ENCODE measurements at regions not wholly inside any gene's neighbourhood (a gene's known extent, or its start where the extent isn't known, plus 50 kb on each side); places are given as distances from the start of the nearest gene placed in this dataset.

GRCh38 chr1:43052786-43053439, 94.2 kb upstream of the SLC2A1 start:
- TF ChIP-seq CTCF (IDR thresholded peaks at IDR 0.05; ENCODE audit: low read depth, low read length, missing control alignments), result no peak
- no peak for DNase-seq (ENCODE audit: low read depth)
- no peak overlapping the region for H3K4me3 ChIP-seq (ENCODE audit: low read depth, low read length)

- no peak overlapping the region for H3K4me3 ChIP-seq (ENCODE audit: low read depth, low read length)
- TF ChIP-seq CTCF (IDR thresholded peaks at IDR 0.05; ENCODE audit: low read depth, low read length, missing control alignments), result no peak
- no peak for DNase-seq (ENCODE audit: low read depth)
Observed at GRCh38 chr1:43052322-43052721, 93.7 kb upstream of the SLC2A1 start.

GRCh38 chr1:43049481-43049880, 90.8 kb upstream of the SLC2A1 start:
- DNase-seq (ENCODE audit: low read depth), result no peak
- H3K4me3 ChIP-seq (ENCODE audit: low read depth, low read length), result no peak overlapping the region
- no peak for TF ChIP-seq CTCF (IDR thresholded peaks at IDR 0.05; ENCODE audit: low read depth, low read length, missing control alignments)

- DNase-seq (ENCODE audit: low read depth), result no peak
- no peak overlapping the region for H3K4me3 ChIP-seq (ENCODE audit: low read depth, low read length)
Observed at GRCh38 chr1:43048601-43049011, 89.9 kb upstream of the SLC2A1 start.

GRCh38 chr1:43047135-43047534, 88.5 kb upstream of the SLC2A1 start:
- no peak overlapping the region for H3K4me3 ChIP-seq (ENCODE audit: low read depth, low read length)
- no peak for TF ChIP-seq CTCF (IDR thresholded peaks at IDR 0.05; ENCODE audit: low read depth, low read length, missing control alignments)
- DNase-seq (ENCODE audit: low read depth), result no peak

More at GRCh38 chr1:43048601-43049011, 89.9 kb upstream of the SLC2A1 start:
- no peak for TF ChIP-seq CTCF (IDR thresholded peaks at IDR 0.05; ENCODE audit: low read depth, low read length, missing control alignments)

- no peak for TF ChIP-seq CTCF (IDR thresholded peaks at IDR 0.05; ENCODE audit: low read depth, low read length, missing control alignments)
- no peak for DNase-seq (ENCODE audit: low read depth)
- H3K4me3 ChIP-seq (ENCODE audit: low read depth, low read length), result no peak overlapping the region
Observed at GRCh38 chr1:43044572-43045361, 86.1 kb upstream of the SLC2A1 start.

Data from GM12864 (cell line).